Panc1 (cell line): ENCODE measurements at regions not wholly inside any gene's neighbourhood (a gene's known extent, or its start where the extent isn't known, plus 50 kb on each side); places are given as distances from the start of the nearest gene placed in this dataset.

Source experiments
- ATAC-seq: fragments of 200-7000 bp; cut with Tn5 transposase; 2 replicates; pipeline ENCODE4 v1.9.1; 2020; ENCODE audit warnings: mild to moderate bottlenecking, moderate library complexity
- BruUV-seq: library from RNA; stranded (reverse); fragments of 400-500 nt; replicated peaks from 2 replicates; lab custom pipeline; 2021; lab: Mats Ljungman, UMichigan
- CTCF ChIA-PET: fragments of 300-600 bp; sonication (Branson Sonifier 250); formaldehyde crosslinking; loops from one replicate; lab custom pipeline; 2022; ENCODE audit warnings: antibody characterized with exemption; lab: Charles Lee
- POLR2A ChIA-PET: fragments of 300-600 bp; sonication (Branson Sonifier 250); formaldehyde crosslinking; loops from one replicate; lab custom pipeline; 2022; ENCODE audit warnings: antibody characterized with exemption; lab: Charles Lee
- DNase-seq: peaks from one replicate; pipeline ENCODE4 v3.0.0-alpha.2; 2010; ENCODE audit warnings: low read depth, low spot score
- H3K27ac ChIP-seq: 2 replicates; pipeline ENCODE4 v1.5.1; 2011; ENCODE audit warnings: mild to moderate bottlenecking, low read length, inconsistent platforms
- H3K27me3 ChIP-seq: fragments of 200-500 bp; sonication (Bioruptor generic); 2 replicates; pipeline ENCODE4 v1.6.0; 2014; ENCODE audit warnings: low read length, inconsistent platforms; ENCODE audit not compliant: control insufficient read depth, insufficient read depth
- H3K36me3 ChIP-seq: fragments of 200-500 bp; sonication (Bioruptor generic); 2 replicates; pipeline ENCODE4 v1.5.1; 2014; ENCODE audit warnings: inconsistent platforms, mild to moderate bottlenecking, low read length, moderate library complexity; ENCODE audit not compliant: control insufficient read depth, insufficient read depth
- H3K4me1 ChIP-seq: 2 replicates; pipeline ENCODE4 v1.5.1; 2011; ENCODE audit warnings: inconsistent platforms, mild to moderate bottlenecking, low read length, moderate library complexity; ENCODE audit not compliant: control insufficient read depth, insufficient read depth
- H3K4me3 ChIP-seq, 2 experiments: 2 replicates each; pipeline ENCODE4 v1.5.1; 2011 to 2012; ENCODE audit warnings: low read depth in 2 of 2, low read length in 2 of 2, mild to moderate bottlenecking in 2 of 2, inconsistent platforms in 1 of 2, moderate library complexity in 1 of 2
- H3K9me3 ChIP-seq: fragments of 200-500 bp; sonication (Bioruptor generic); 2 replicates; pipeline ENCODE4 v1.5.1; 2014; ENCODE audit warnings: low read depth, mild to moderate bottlenecking, inconsistent platforms, low read length, moderate library complexity; ENCODE audit not compliant: control insufficient read depth, insufficient read depth
- CTCF ChIP-seq: fragments of 450-650 bp; IDR thresholded peaks from 2 replicates; pipeline ENCODE4 v1.5.1; 2017; ENCODE audit warnings: mild to moderate bottlenecking
- POLR2AphosphoS5 ChIP-seq: IDR thresholded peaks from 2 replicates; pipeline ENCODE4 v1.6.1; 2012; ENCODE audit warnings: mild to moderate bottlenecking, low read depth, low read length, moderate library complexity
- REST ChIP-seq, 2 experiments: IDR thresholded peaks; 2 replicates each; pipeline ENCODE4 v1.6.1; 2011 to 2012; ENCODE audit warnings: low read depth in 2 of 2, control low read depth in 1 of 2, low read length in 1 of 2, mild to moderate bottlenecking in 1 of 2, moderate library complexity in 1 of 2; ENCODE audit not compliant: insufficient read depth in 1 of 2
- SIN3A ChIP-seq: IDR thresholded peaks from 2 replicates; pipeline ENCODE4 v1.6.1; 2012; ENCODE audit warnings: low read depth, mild to moderate bottlenecking, low read length, moderate library complexity, borderline replicate concordance; ENCODE audit not compliant: insufficient read depth
- TCF7L2 ChIP-seq: IDR thresholded peaks from 2 replicates; pipeline ENCODE4 v1.6.1; 2011; ENCODE audit warnings: mild to moderate bottlenecking, low read depth, low read length, inconsistent platforms
- in situ Hi-C: cut with HindIII; loops from 2 replicates; pipeline ENCODE4 v1.10.0; 2016; ENCODE audit warnings: low sequenced_read_pairs, low pct_unique_long_range_greater_than_20kb
- intact Hi-C: fragments of 100-400 bp; cut with micrococcal nuclease; formaldehyde crosslinking; loops from one replicate; pipeline ENCODE4 v1.10.0; 2022; ENCODE audit not compliant: unreplicated experiment

- Histone ChIP-seq H3K4me3 (no peak overlapping the region), H3K4me1 (no peaks in the 10 kb centered on the region), H3K36me3 (no peaks in the 10 kb centered on the region), H3K9me3 (no peaks in the 10 kb centered on the region), H3K27me3 (no peaks in the 10 kb centered on the region), H3K27ac (no peak overlapping the region)
- ChIA-PET CTCF (no interaction called here), POLR2A (no interaction called here)
- DNase-seq (no peak), ATAC-seq (no peak)
- in situ Hi-C loops (no loop called here), intact Hi-C loops (no loop called here)
- no TSS peak for BruUV-seq
- no peak for TF ChIP-seq REST (IDR thresholded peaks at IDR 0.05; ENCODE audit: insufficient read depth in 1 of 2, low read depth in 2 of 2, low read length in 1 of 2)
- TF ChIP-seq TCF7L2, result no peak
- TF ChIP-seq CTCF, result no peak
- TF ChIP-seq POLR2AphosphoS5, result no peak
- no peak for TF ChIP-seq SIN3A
Measured at GRCh38 chr13:107252021-107252420, 684.1 kb upstream of the ARGLU1 start.

GRCh38 chr13:107251341-107251740, 683.4 kb upstream of the ARGLU1 start:
- Histone ChIP-seq H3K27ac (no peak overlapping the region), H3K36me3 (no peaks in the 10 kb centered on the region), H3K9me3 (no peaks in the 10 kb centered on the region), H3K4me1 (no peaks in the 10 kb centered on the region), H3K27me3 (no peaks in the 10 kb centered on the region), H3K4me3 (no peak overlapping the region)
- in situ Hi-C loops (no loop called here), intact Hi-C loops (no loop called here)
- CTCF ChIA-PET, result no interaction called here
- no TSS peak for BruUV-seq
- DNase-seq (no peak), ATAC-seq (no peak)
- TF ChIP-seq POLR2AphosphoS5 (no peak), SIN3A (no peak), REST (IDR thresholded peaks at IDR 0.05; ENCODE audit: insufficient read depth in 1 of 2, low read depth in 2 of 2, low read length in 1 of 2) (no peak), TCF7L2 (no peak), CTCF (no peak)
- POLR2A ChIA-PET, result no interaction called here
